OCI-LY3 (cell line): ENCODE measurements at regions not wholly inside any gene's neighbourhood (a gene's known extent, or its start where the extent isn't known, plus 50 kb on each side); places are given as distances from the start of the nearest gene placed in this dataset.

Experiments used
- H2AFZ ChIP-seq: fragments of 200-600, 300-600 bp; shearing (Covaris generic); 2 replicates; pipeline ENCODE4 v1.6.0; 2014; ENCODE audit warnings: antibody characterized with exemption, low read depth, low read length
- H3K27ac ChIP-seq: fragments of 200-600, 300-600 bp; sonication (generic); 2 replicates; pipeline ENCODE4 v1.5.1; 2014; ENCODE audit warnings: mild to moderate bottlenecking, low read length, moderate library complexity, mixed read lengths
- H3K27me3 ChIP-seq: fragments of 200-600, 300-600 bp; sonication (generic); 2 replicates; pipeline ENCODE4 v1.6.1; 2014; ENCODE audit warnings: low read depth, low read length, mixed read lengths
- H3K36me3 ChIP-seq: fragments of 200-600, 300-600 bp; sonication (generic); replicated peaks from 2 replicates; pipeline ENCODE3; 2014; ENCODE audit warnings: low read depth, low read length, mixed read lengths
- H3K4me1 ChIP-seq: fragments of 300-600, 200-600 bp; sonication (generic); 2 replicates; pipeline ENCODE4 v1.6.1; 2014; ENCODE audit warnings: low read length, mixed read lengths
- H3K4me2 ChIP-seq: fragments of 200-600, 300-600 bp; sonication (generic); 2 replicates; pipeline ENCODE4 v1.6.1; 2014; ENCODE audit warnings: low read length, mixed read lengths
- H3K4me3 ChIP-seq: fragments of 300-600, 200-600 bp; sonication (generic); 2 replicates; pipeline ENCODE4 v1.5.1; 2014; ENCODE audit warnings: antibody characterized with exemption, mild to moderate bottlenecking, low read length, moderate library complexity
- H3K79me2 ChIP-seq: fragments of 300-600, 200-600 bp; shearing (Covaris generic); 2 replicates; pipeline ENCODE4 v1.6.1; 2014; ENCODE audit warnings: mild to moderate bottlenecking, low read length, mixed read lengths
- H3K9ac ChIP-seq: fragments of 300-600, 200-600 bp; shearing (Covaris generic); 2 replicates; pipeline ENCODE4 v1.6.0; 2014; ENCODE audit warnings: mild to moderate bottlenecking, low read length, moderate library complexity
- H3K9me3 ChIP-seq: fragments of 200-600, 300-600 bp; shearing (Covaris generic); 2 replicates; pipeline ENCODE4 v1.6.1; 2014; ENCODE audit warnings: low read length, mixed read lengths; ENCODE audit not compliant: insufficient read depth
- H4K20me1 ChIP-seq: fragments of 200-600, 300-600 bp; sonication (generic); 2 replicates; pipeline ENCODE4 v1.6.1; 2016; ENCODE audit warnings: low read length, mixed read lengths; ENCODE audit not compliant: insufficient read depth
- CTCF ChIP-seq: fragments of 200-600, 300-600 bp; sonication (generic); IDR thresholded peaks from 2 replicates; pipeline ENCODE4 v1.5.1; 2014; ENCODE audit warnings: antibody characterized with exemption, low read length, low read depth
- EZH2phosphoT487 ChIP-seq: fragments of 200-600 bp; shearing (Covaris generic); IDR thresholded peaks from 2 replicates; pipeline ENCODE4 v1.6.1; 2018; ENCODE audit warnings: antibody characterized with exemption, mixed run types, low read depth

GRCh38 chr5:74105126-74105780 is 479.3 kb downstream of the ARHGEF28 start:
- Histone ChIP-seq H3K4me1 (no peaks in the 10 kb centered on the region), H3K4me3 (no peak overlapping the region), H3K27ac (no peak overlapping the region), H3K4me2 (no peak overlapping the region), H3K27me3 (no peaks in the 10 kb centered on the region; the same call in 1 of the 2 replicates), H4K20me1 (no peaks in the 10 kb centered on the region), H3K9ac (no peak overlapping the region), H3K36me3 (no peaks in the 10 kb centered on the region), H3K79me2 (no peaks in the 10 kb centered on the region), H2AFZ (no peak overlapping the region), H3K9me3 (no peaks in the 10 kb centered on the region)
- TF ChIP-seq CTCF (no peak), EZH2phosphoT487 (no peak)

- Histone ChIP-seq H3K27me3 (no peaks in the 10 kb centered on the region), H3K4me1 (no peaks in the 10 kb centered on the region), H3K9ac (no peak overlapping the region), H3K4me3 (no peak overlapping the region), H3K36me3 (no peaks in the 10 kb centered on the region), H3K27ac (no peak overlapping the region), H2AFZ (no peak overlapping the region), H3K9me3 (no peaks in the 10 kb centered on the region), H3K79me2 (no peaks in the 10 kb centered on the region), H4K20me1 (no peaks in the 10 kb centered on the region), H3K4me2 (no peak overlapping the region)
- TF ChIP-seq EZH2phosphoT487 (no peak), CTCF (no peak)
Measured at GRCh38 chr5:74103131-74104023, 477.4 kb downstream of the ARHGEF28 start.

GRCh38 chr5:74100268-74100665 is 474.3 kb downstream of the ARHGEF28 start:
- Histone ChIP-seq H3K4me2 (no peak overlapping the region), H3K9ac (no peak overlapping the region), H3K9me3 (no peaks in the 10 kb centered on the region), H4K20me1 (no peaks in the 10 kb centered on the region), H3K79me2 (no peaks in the 10 kb centered on the region), H3K27ac (no peak overlapping the region), H3K27me3 (no peaks in the 10 kb centered on the region), H3K36me3 (no peaks in the 10 kb centered on the region), H3K4me1 (no peaks in the 10 kb centered on the region), H2AFZ (no peak overlapping the region), H3K4me3 (no peak overlapping the region)
- TF ChIP-seq EZH2phosphoT487 (no peak), CTCF (no peak)

GRCh38 chr5:74099538-74100267 is 473.7 kb downstream of the ARHGEF28 start:
- Histone ChIP-seq H3K27me3 (no peaks in the 10 kb centered on the region), H3K27ac (no peak overlapping the region), H3K36me3 (no peaks in the 10 kb centered on the region), H3K9ac (no peak overlapping the region), H3K4me1 (no peaks in the 10 kb centered on the region), H4K20me1 (no peaks in the 10 kb centered on the region), H2AFZ (no peak overlapping the region), H3K4me2 (no peak overlapping the region), H3K79me2 (no peaks in the 10 kb centered on the region), H3K4me3 (no peak overlapping the region), H3K9me3 (no peaks in the 10 kb centered on the region)
- TF ChIP-seq EZH2phosphoT487 (no peak), CTCF (no peak)
